ENCODE measurements at regions not wholly inside any gene's neighbourhood (a gene's known extent, or its start where the extent isn't known, plus 50 kb on each side); places are given as distances from the start of the nearest gene placed in this dataset.

- no peaks in the 10 kb centered on the region for H3K4me1 ChIP-seq
- H3K36me3 ChIP-seq = no peaks in the 10 kb centered on the region
- H3K27me3 ChIP-seq = no peaks in the 10 kb centered on the region
- no peak overlapping the region for H3K4me3 ChIP-seq
- no peaks in the 10 kb centered on the region for H3K9me3 ChIP-seq
- no peak overlapping the region for H3K27ac ChIP-seq
- WGBS, 2 donors = 61 to 69% methylated on average over 10 of the region's 10 CpGs
- no peak for TF ChIP-seq CTCF (IDR thresholded peaks at IDR 0.05)
- TF ChIP-seq POLR2A (IDR thresholded peaks at IDR 0.05) = no peak
- TF ChIP-seq EP300 (IDR thresholded peaks at IDR 0.05) = no peak
- no peak for DNase-seq (ENCODE audit: low spot score in 2 of 2)
These were observed 499.9 kb downstream of the VRK1 start for GRCh38 chr14:97297100-97297499.

DNA sequence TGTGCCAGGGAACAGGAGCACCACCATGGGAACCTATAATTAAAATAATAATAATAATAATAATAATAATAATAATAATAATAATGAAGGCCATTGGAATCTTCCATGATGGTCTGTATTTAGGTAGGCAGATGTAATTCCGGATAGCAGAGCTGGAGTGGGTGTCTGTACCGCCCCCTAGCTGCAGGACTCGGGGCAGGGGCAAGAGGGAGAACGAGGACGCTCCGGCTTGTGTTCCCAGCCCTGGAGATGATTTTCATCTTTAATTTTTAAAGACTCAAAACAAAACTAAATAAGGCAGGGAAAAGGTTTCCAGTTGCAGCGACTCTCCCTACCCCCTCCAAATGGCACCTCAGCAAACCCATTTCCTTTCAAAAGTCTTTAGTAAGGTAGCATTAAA, 501.1 kb downstream of the VRK1 start:
- WGBS, 2 donors = 56 to 66% methylated on average over 7 of the region's 7 CpGs
- no peaks in the 10 kb centered on the region for H3K36me3 ChIP-seq
- TF ChIP-seq CTCF (IDR thresholded peaks at IDR 0.05) (no peak), POLR2A (IDR thresholded peaks at IDR 0.05) (no peak), EP300 (IDR thresholded peaks at IDR 0.05) (no peak)
- H3K9me3 ChIP-seq = no peaks in the 10 kb centered on the region
- no peaks in the 10 kb centered on the region for H3K4me1 ChIP-seq
- no peak for DNase-seq (ENCODE audit: low spot score in 2 of 2)
- H3K4me3 ChIP-seq = no peak overlapping the region
- H3K27ac ChIP-seq = no peak overlapping the region
- H3K27me3 ChIP-seq = no peaks in the 10 kb centered on the region

GRCh38 chr14:97298736-97299135, 501.6 kb downstream of the VRK1 start:
- H3K36me3 ChIP-seq = no peaks in the 10 kb centered on the region
- no peaks in the 10 kb centered on the region for H3K27me3 ChIP-seq
- H3K4me3 ChIP-seq = no peak overlapping the region
- no peak for TF ChIP-seq POLR2A (IDR thresholded peaks at IDR 0.05)
- TF ChIP-seq EP300 (IDR thresholded peaks at IDR 0.05) = no peak
- no peak for TF ChIP-seq CTCF (IDR thresholded peaks at IDR 0.05)
- H3K27ac ChIP-seq = no peak overlapping the region
- no peaks in the 10 kb centered on the region for H3K4me1 ChIP-seq
- H3K9me3 ChIP-seq = no peaks in the 10 kb centered on the region
- 80 to 83% methylated on average over 14 of the region's 14 CpGs for WGBS, 2 donors
- no peak for DNase-seq (ENCODE audit: low spot score in 2 of 2)

DNA sequence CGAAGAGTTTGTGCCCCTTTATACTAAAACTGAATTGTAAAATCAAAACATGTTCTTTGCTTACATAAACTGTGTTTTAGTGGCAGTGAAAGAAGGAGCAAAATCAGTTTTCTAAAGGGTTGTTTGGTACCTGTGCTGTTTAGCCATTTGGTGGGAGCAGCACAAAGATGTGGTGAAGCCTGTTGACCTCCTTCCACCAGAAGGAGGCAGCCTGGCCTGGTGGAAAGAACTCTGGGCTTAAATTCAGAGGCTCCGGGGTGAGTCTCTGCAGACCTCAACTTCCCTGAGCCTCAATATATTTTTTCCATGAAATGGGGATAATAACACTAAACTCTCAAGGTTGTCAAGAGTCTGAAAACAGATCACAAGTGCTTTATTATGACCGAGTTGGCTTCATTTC, 502.5 kb downstream of the VRK1 start:
- no peak overlapping the region for H3K27ac ChIP-seq
- no peaks in the 10 kb centered on the region for H3K27me3 ChIP-seq
- H3K36me3 ChIP-seq = no peaks in the 10 kb centered on the region
- H3K9me3 ChIP-seq = no peaks in the 10 kb centered on the region
- no peak overlapping the region for H3K4me3 ChIP-seq
- 43 to 50% methylated on average over 3 of the region's 3 CpGs for WGBS, 2 donors
- no peaks in the 10 kb centered on the region for H3K4me1 ChIP-seq
- DNase-seq (ENCODE audit: low spot score in 2 of 2) = no peak
- TF ChIP-seq POLR2A (IDR thresholded peaks at IDR 0.05) (no peak), EP300 (IDR thresholded peaks at IDR 0.05) (no peak), CTCF (IDR thresholded peaks at IDR 0.05) (no peak)

- Histone ChIP-seq H3K27ac (no peak overlapping the region), H3K9me3 (no peaks in the 10 kb centered on the region), H3K36me3 (no peaks in the 10 kb centered on the region), H3K27me3 (no peaks in the 10 kb centered on the region), H3K4me1 (no peaks in the 10 kb centered on the region), H3K4me3 (no peak overlapping the region)
- no peak for DNase-seq (ENCODE audit: low spot score in 2 of 2)
- WGBS, 2 donors = 53 to 55% methylated on average over 4 of the region's 4 CpGs
- TF ChIP-seq POLR2A (IDR thresholded peaks at IDR 0.05) = no peak
- no peak for TF ChIP-seq EP300 (IDR thresholded peaks at IDR 0.05)
- no peak for TF ChIP-seq CTCF (IDR thresholded peaks at IDR 0.05)
These were observed 504.9 kb downstream of the VRK1 start for GRCh38 chr14:97301931-97302559.
